T-helper 2 cell treated with Interferon-gamma antibody and Interleukin-4, amounts not matched to agents 5 μg/mL and 100 μg/mL, for 36 hours (primary cell): ENCODE measurements at regions not wholly inside any gene's neighbourhood (a gene's known extent, or its start where the extent isn't known, plus 50 kb on each side); places are given as distances from the start of the nearest gene placed in this dataset.
"Not testable (repeated sequence)": the region's sequence is repeated elsewhere in the genome, so short reads cannot be mapped to it uniquely, and the experiment has no call there.

Experiments used
- DNase-seq: peaks from one replicate; pipeline ENCODE4 v3.0.0; 2021; ENCODE audit warnings: low spot score
- H3K27ac Mint-ChIP-seq: one replicate; pipeline ENCODE4 v1.8.0; 2021; ENCODE audit warnings: mild to moderate bottlenecking, mixed read lengths
- H3K27me3 Mint-ChIP-seq: one replicate; pipeline ENCODE4 v1.8.0; 2021; ENCODE audit warnings: low read depth, mixed read lengths
- H3K36me3 Mint-ChIP-seq: one replicate; pipeline ENCODE4 v1.8.0; 2021; ENCODE audit warnings: low read depth, mixed read lengths
- H3K4me1 Mint-ChIP-seq: one replicate; pipeline ENCODE4 v1.8.0; 2021; ENCODE audit warnings: low read depth, mixed read lengths
- H3K4me3 Mint-ChIP-seq: one replicate; pipeline ENCODE4 v1.8.0; 2022; ENCODE audit warnings: mild to moderate bottlenecking, moderate library complexity, mixed read lengths
- H3K9me3 Mint-ChIP-seq: one replicate; pipeline ENCODE4 v1.8.0; 2021; ENCODE audit warnings: mixed read lengths

- DNase-seq, H3K27ac Mint-ChIP-seq, H3K9me3 Mint-ChIP-seq, H3K4me1 Mint-ChIP-seq, H3K36me3 Mint-ChIP-seq, H3K27me3 Mint-ChIP-seq, H3K4me3 Mint-ChIP-seq: not testable (repeated sequence)
Observed at GRCh38 chr11:87885084-87885483, 290.2 kb downstream of the RAB38 start.

- Mint-ChIP-seq H3K9me3 (no peaks in the 10 kb centered on the region), H3K27me3 (no peaks in the 10 kb centered on the region), H3K27ac (no peak overlapping the region), H3K36me3 (no peaks in the 10 kb centered on the region), H3K4me3 (no peak overlapping the region), H3K4me1 (no peaks in the 10 kb centered on the region)
- no peak for DNase-seq
Observed at GRCh38 chr11:87879118-87879517, 296.1 kb downstream of the RAB38 start.

DNA sequence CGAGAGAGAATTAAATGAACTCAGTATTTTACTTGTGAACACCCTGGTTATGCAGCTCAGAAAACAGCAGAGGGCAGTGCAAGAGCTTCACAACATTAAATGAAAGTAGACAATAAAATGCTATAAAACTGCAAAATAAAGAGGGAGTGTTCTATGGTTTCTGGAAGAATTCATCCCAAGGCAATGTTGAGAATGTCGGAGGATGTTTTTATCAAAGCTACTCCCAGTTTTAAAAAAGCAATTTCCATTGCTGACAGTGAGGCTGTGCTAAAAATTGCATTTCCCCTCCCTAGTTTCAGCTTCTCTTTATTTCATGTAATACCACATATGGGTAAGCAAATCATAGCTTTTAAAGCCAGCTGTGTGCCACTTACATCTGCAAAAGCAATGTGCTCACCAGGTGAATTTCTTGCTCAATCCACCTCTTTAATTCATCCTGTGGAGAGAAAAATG is 296.8 kb downstream of the RAB38 start:
- no peaks in the 10 kb centered on the region for H3K27me3 Mint-ChIP-seq
- H3K4me1 Mint-ChIP-seq: no peaks in the 10 kb centered on the region
- no peak overlapping the region for H3K27ac Mint-ChIP-seq
- H3K36me3 Mint-ChIP-seq: no peaks in the 10 kb centered on the region
- no peak for DNase-seq
- no peaks in the 10 kb centered on the region for H3K9me3 Mint-ChIP-seq
- no peak overlapping the region for H3K4me3 Mint-ChIP-seq

GRCh38 chr11:87871056-87871455 is 304.2 kb downstream of the RAB38 start:
- Mint-ChIP-seq H3K4me3 (no peak overlapping the region), H3K9me3 (no peaks in the 10 kb centered on the region), H3K27me3 (no peaks in the 10 kb centered on the region), H3K27ac (no peak overlapping the region), H3K4me1 (no peaks in the 10 kb centered on the region), H3K36me3 (no peaks in the 10 kb centered on the region)
- no peak for DNase-seq

DNA sequence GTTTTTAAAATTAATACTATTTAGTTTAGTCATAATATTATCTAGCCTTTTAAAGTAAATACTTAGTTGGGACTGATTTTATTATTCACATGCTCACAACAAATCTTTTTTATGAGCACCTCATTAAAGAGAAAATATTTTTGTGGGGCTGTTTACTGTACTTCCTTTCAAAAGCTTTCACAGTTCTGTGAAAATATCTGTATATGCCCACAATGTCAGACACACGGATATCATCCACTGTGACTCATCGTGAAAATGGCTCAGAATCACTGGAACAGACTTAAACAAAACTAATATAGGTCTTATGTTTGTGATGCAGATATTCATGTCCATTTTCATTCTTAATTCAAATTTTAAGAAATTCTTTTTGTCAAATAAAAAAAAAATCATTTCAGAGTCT is 305.2 kb downstream of the RAB38 start:
- H3K4me1 Mint-ChIP-seq: no peaks in the 10 kb centered on the region
- H3K4me3 Mint-ChIP-seq: no peak overlapping the region
- H3K27me3 Mint-ChIP-seq: no peaks in the 10 kb centered on the region
- H3K27ac Mint-ChIP-seq: no peak overlapping the region
- H3K36me3 Mint-ChIP-seq: no peaks in the 10 kb centered on the region
- DNase-seq: no peak
- no peaks in the 10 kb centered on the region for H3K9me3 Mint-ChIP-seq

GRCh38 chr11:87866951-87867350 is 308.3 kb downstream of the RAB38 start:
- H3K27ac Mint-ChIP-seq: no peak overlapping the region
- no peaks in the 10 kb centered on the region for H3K4me1 Mint-ChIP-seq
- no peaks in the 10 kb centered on the region for H3K27me3 Mint-ChIP-seq
- H3K36me3 Mint-ChIP-seq: no peaks in the 10 kb centered on the region
- H3K9me3 Mint-ChIP-seq: no peaks in the 10 kb centered on the region
- no peak overlapping the region for H3K4me3 Mint-ChIP-seq
- no peak for DNase-seq

- H3K4me3 Mint-ChIP-seq: no peak overlapping the region
- no peaks in the 10 kb centered on the region for H3K27me3 Mint-ChIP-seq
- H3K27ac Mint-ChIP-seq: no peak overlapping the region
- no peaks in the 10 kb centered on the region for H3K9me3 Mint-ChIP-seq
- H3K4me1 Mint-ChIP-seq: no peaks in the 10 kb centered on the region
- DNase-seq: no peak
- no peaks in the 10 kb centered on the region for H3K36me3 Mint-ChIP-seq
Observed at GRCh38 chr11:87861030-87861429, 314.2 kb downstream of the RAB38 start.

DNA sequence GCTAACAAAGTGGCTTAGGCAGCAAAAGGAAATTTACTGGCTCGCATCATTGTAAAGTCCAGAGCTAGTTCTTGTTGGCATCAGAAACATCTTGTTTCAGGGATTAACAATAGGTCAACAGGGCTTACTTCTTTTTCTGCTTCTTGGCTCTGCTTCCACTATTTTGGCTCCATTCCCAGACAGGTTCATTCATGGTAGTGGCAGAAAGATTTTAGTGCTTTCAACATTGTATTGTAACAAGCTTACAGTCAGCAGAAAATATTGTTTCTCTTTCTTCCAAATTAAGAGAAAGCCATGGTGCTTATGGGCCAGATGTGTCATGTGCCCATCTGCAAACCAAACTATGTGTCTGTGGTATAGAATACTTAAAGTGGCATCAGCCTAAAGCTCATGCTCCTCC is 315.6 kb downstream of the RAB38 start:
- H3K27ac Mint-ChIP-seq: no peak overlapping the region
- H3K36me3 Mint-ChIP-seq: no peaks in the 10 kb centered on the region
- DNase-seq: no peak
- no peak overlapping the region for H3K4me3 Mint-ChIP-seq
- no peaks in the 10 kb centered on the region for H3K4me1 Mint-ChIP-seq
- H3K9me3 Mint-ChIP-seq: no peaks in the 10 kb centered on the region
- H3K27me3 Mint-ChIP-seq: no peaks in the 10 kb centered on the region

- Mint-ChIP-seq H3K4me3 (no peak overlapping the region), H3K9me3 (no peaks in the 10 kb centered on the region), H3K36me3 (no peaks in the 10 kb centered on the region), H3K27ac (no peak overlapping the region), H3K4me1 (no peaks in the 10 kb centered on the region), H3K27me3 (no peaks in the 10 kb centered on the region)
- DNase-seq: no peak
Observed at GRCh38 chr11:87851827-87852226, 323.4 kb downstream of the RAB38 start.

- H3K4me3 Mint-ChIP-seq: no peak overlapping the region
- no peaks in the 10 kb centered on the region for H3K27me3 Mint-ChIP-seq
- no peaks in the 10 kb centered on the region for H3K4me1 Mint-ChIP-seq
- no peaks in the 10 kb centered on the region for H3K36me3 Mint-ChIP-seq
- no peaks in the 10 kb centered on the region for H3K9me3 Mint-ChIP-seq
- no peak for DNase-seq
- H3K27ac Mint-ChIP-seq: no peak overlapping the region
Observed at GRCh38 chr11:87851234-87851633, 324.0 kb downstream of the RAB38 start.

- no peaks in the 10 kb centered on the region for H3K4me1 Mint-ChIP-seq
Observed at GRCh38 chr11:87849216-87849615, 326.0 kb downstream of the RAB38 start.

GRCh38 chr11:87840786-87841185 is 334.5 kb downstream of the RAB38 start:
- no peak overlapping the region for H3K27ac Mint-ChIP-seq
- no peaks in the 10 kb centered on the region for H3K36me3 Mint-ChIP-seq
- DNase-seq: no peak
- H3K4me3 Mint-ChIP-seq: no peak overlapping the region
- H3K9me3 Mint-ChIP-seq: no peaks in the 10 kb centered on the region
- no peaks in the 10 kb centered on the region for H3K4me1 Mint-ChIP-seq
- H3K27me3 Mint-ChIP-seq: no peaks in the 10 kb centered on the region

More at GRCh38 chr11:87849216-87849615, 326.0 kb downstream of the RAB38 start:
- no peaks in the 10 kb centered on the region for H3K36me3 Mint-ChIP-seq
- no peak overlapping the region for H3K27ac Mint-ChIP-seq
- H3K4me3 Mint-ChIP-seq: no peak overlapping the region
- H3K9me3 Mint-ChIP-seq: no peaks in the 10 kb centered on the region
- no peak for DNase-seq
- H3K27me3 Mint-ChIP-seq: no peaks in the 10 kb centered on the region

GRCh38 chr11:87832211-87832610 is 343.0 kb downstream of the RAB38 start:
- H3K27ac Mint-ChIP-seq: no peak overlapping the region
- H3K4me3 Mint-ChIP-seq: no peak overlapping the region
- no peaks in the 10 kb centered on the region for H3K36me3 Mint-ChIP-seq
- DNase-seq: no peak
- H3K27me3 Mint-ChIP-seq: no peaks in the 10 kb centered on the region
- H3K9me3 Mint-ChIP-seq: no peaks in the 10 kb centered on the region
- no peaks in the 10 kb centered on the region for H3K4me1 Mint-ChIP-seq

GRCh38 chr11:87820011-87820410 is 355.2 kb downstream of the RAB38 start:
- Mint-ChIP-seq H3K9me3 (no peaks in the 10 kb centered on the region), H3K36me3 (no peaks in the 10 kb centered on the region), H3K27me3 (no peaks in the 10 kb centered on the region), H3K4me1 (no peaks in the 10 kb centered on the region), H3K27ac (no peak overlapping the region), H3K4me3 (no peak overlapping the region)
- DNase-seq: no peak

- DNase-seq: no peak
- Mint-ChIP-seq H3K36me3 (no peaks in the 10 kb centered on the region), H3K4me3 (no peak overlapping the region), H3K4me1 (no peaks in the 10 kb centered on the region), H3K27ac (no peak overlapping the region), H3K9me3 (no peaks in the 10 kb centered on the region), H3K27me3 (no peaks in the 10 kb centered on the region)
Observed at GRCh38 chr11:87819151-87819550, 356.1 kb downstream of the RAB38 start.
